ENCODE measurements at regions not wholly inside any gene's neighbourhood (a gene's known extent, or its start where the extent isn't known, plus 50 kb on each side); places are given as distances from the start of the nearest gene placed in this dataset.

GRCh38 chr4:57424232-57424897, 314.2 kb upstream of the IGFBP7 start (continued):
- TF ChIP-seq E4F1 (IDR thresholded peaks at IDR 0.05; ENCODE audit: borderline replicate concordance, partially characterized antibody) (no peak), CREM (IDR thresholded peaks at IDR 0.05; ENCODE audit: low read depth) (no peak), CBFB (IDR thresholded peaks at IDR 0.05; ENCODE audit: low read depth) (no peak), SUPT20H (IDR thresholded peaks at IDR 0.05; ENCODE audit: borderline replicate concordance, control insufficient read depth, low read depth, low read length) (no peak), ZBTB11 (CRISPR knock-in tag; IDR thresholded peaks at IDR 0.05) (no peak), ZNF622 (IDR thresholded peaks at IDR 0.05) (no peak), NKRF (conservative IDR thresholded peaks at IDR 0.05) (no peak), ATF7 (IDR thresholded peaks at IDR 0.05; ENCODE audit: low read depth) (no peak)

Measured in GM12878 (cell line).